HEK293 (cell line): ENCODE measurements at regions not wholly inside any gene's neighbourhood (a gene's known extent, or its start where the extent isn't known, plus 50 kb on each side); places are given as distances from the start of the nearest gene placed in this dataset.

Experiments
- GLI4 ChIP-seq: fragments of 450-650 bp; formaldehyde crosslinking; IDR thresholded peaks from 2 replicates; pipeline ENCODE4 v1.5.1; 2016; ENCODE audit warnings: missing biosample characterization, missing genetic modification characterization
- IKZF3 ChIP-seq: fragments of 450-650 bp; IDR thresholded peaks from 2 replicates; pipeline ENCODE4 v1.5.0; 2018; ENCODE audit warnings: missing biosample characterization, mild to moderate bottlenecking, missing genetic modification characterization, moderate library complexity
- KLF7 ChIP-seq: fragments of 450-650 bp; formaldehyde crosslinking; IDR thresholded peaks from 2 replicates; pipeline ENCODE4 v1.5.1; 2016; ENCODE audit warnings: missing biosample characterization, missing genetic modification characterization, borderline replicate concordance
- MZF1 ChIP-seq: fragments of 450-650 bp; formaldehyde crosslinking; IDR thresholded peaks from 2 replicates; pipeline ENCODE4 v1.5.1; 2017; ENCODE audit warnings: missing biosample characterization, missing genetic modification characterization, borderline replicate concordance
- PRDM4 ChIP-seq: fragments of 450-650 bp; formaldehyde crosslinking; IDR thresholded peaks from 2 replicates; pipeline ENCODE4 v1.5.1; 2017; ENCODE audit warnings: missing biosample characterization, missing genetic modification characterization
- SP2 ChIP-seq: fragments of 450-650 bp; formaldehyde crosslinking; IDR thresholded peaks from 2 replicates; pipeline ENCODE4 v1.5.1; 2016; ENCODE audit warnings: missing biosample characterization, missing genetic modification characterization
- TSHZ1 ChIP-seq: fragments of 450-650 bp; formaldehyde crosslinking; IDR thresholded peaks from 2 replicates; pipeline ENCODE4 v1.5.1; 2016; ENCODE audit warnings: missing biosample characterization, missing genetic modification characterization, borderline replicate concordance
- WT1 ChIP-seq: fragments of 450-650 bp; formaldehyde crosslinking; IDR thresholded peaks from 2 replicates; pipeline ENCODE4 v1.5.1; 2016; ENCODE audit warnings: missing biosample characterization, missing genetic modification characterization
- ZBTB26 ChIP-seq: fragments of 450-650 bp; formaldehyde crosslinking; optimal IDR thresholded peaks from 2 replicates; pipeline ENCODE3; 2016; ENCODE audit warnings: missing biosample characterization, mild to moderate bottlenecking, missing genetic modification characterization
- ZBTB48 ChIP-seq: fragments of 450-650 bp; formaldehyde crosslinking; IDR thresholded peaks from 2 replicates; pipeline ENCODE4 v1.5.1; 2016; ENCODE audit warnings: missing biosample characterization, missing genetic modification characterization
- ZNF10 ChIP-seq: fragments of 450-650 bp; formaldehyde crosslinking; IDR thresholded peaks from 2 replicates; pipeline ENCODE4 v1.5.1; 2017; ENCODE audit warnings: missing biosample characterization, missing genetic modification characterization
- ZNF544 ChIP-seq: fragments of 450-650 bp; formaldehyde crosslinking; IDR thresholded peaks from 2 replicates; pipeline ENCODE4 v1.5.0; 2017; ENCODE audit warnings: missing biosample characterization, missing genetic modification characterization
- ZNF549 ChIP-seq: fragments of 450-650 bp; IDR thresholded peaks from 2 replicates; pipeline ENCODE4 v1.5.1; 2018; ENCODE audit warnings: missing biosample characterization, missing genetic modification characterization, mild to moderate bottlenecking, inconsistent platforms, moderate library complexity
- ZNF654 ChIP-seq: fragments of 450-650 bp; formaldehyde crosslinking; IDR thresholded peaks from 2 replicates; pipeline ENCODE4 v1.5.1; 2016; ENCODE audit warnings: low read depth, missing biosample characterization, missing genetic modification characterization
- ZNF776 ChIP-seq: fragments of 450-650 bp; formaldehyde crosslinking; IDR thresholded peaks from 2 replicates; pipeline ENCODE4 v1.5.0; 2017; ENCODE audit warnings: missing biosample characterization, missing genetic modification characterization, borderline replicate concordance
- ZNF777 ChIP-seq: fragments of 450-650 bp; formaldehyde crosslinking; IDR thresholded peaks from 2 replicates; pipeline ENCODE4 v1.5.1; 2017; ENCODE audit warnings: missing biosample characterization, missing genetic modification characterization, borderline replicate concordance
- ZNF830 ChIP-seq: fragments of 450-650 bp; IDR thresholded peaks from 2 replicates; pipeline ENCODE4 v1.5.0; 2018; ENCODE audit warnings: missing biosample characterization, missing genetic modification characterization, low read depth, mild to moderate bottlenecking, moderate library complexity
- ZSCAN16 ChIP-seq: fragments of 450-650 bp; formaldehyde crosslinking; IDR thresholded peaks from 2 replicates; pipeline ENCODE4 v1.5.1; 2016; ENCODE audit warnings: missing biosample characterization, missing genetic modification characterization
- ZSCAN30 ChIP-seq: fragments of 450-650 bp; IDR thresholded peaks from 2 replicates; pipeline ENCODE4 v1.5.1; 2018; ENCODE audit warnings: missing biosample characterization, mild to moderate bottlenecking, missing genetic modification characterization, moderate library complexity
- ZXDB ChIP-seq: fragments of 450-650 bp; formaldehyde crosslinking; IDR thresholded peaks from 2 replicates; pipeline ENCODE4 v1.5.1; 2016; ENCODE audit warnings: missing biosample characterization, missing genetic modification characterization
- TF ChIP-seq, protein P1 (sequence below): fragments of 450-650 bp; formaldehyde crosslinking; IDR thresholded peaks from 2 replicates; pipeline ENCODE4 v1.5.1; 2016; ENCODE audit warnings: missing biosample characterization, missing genetic modification characterization, low read depth

DNA sequence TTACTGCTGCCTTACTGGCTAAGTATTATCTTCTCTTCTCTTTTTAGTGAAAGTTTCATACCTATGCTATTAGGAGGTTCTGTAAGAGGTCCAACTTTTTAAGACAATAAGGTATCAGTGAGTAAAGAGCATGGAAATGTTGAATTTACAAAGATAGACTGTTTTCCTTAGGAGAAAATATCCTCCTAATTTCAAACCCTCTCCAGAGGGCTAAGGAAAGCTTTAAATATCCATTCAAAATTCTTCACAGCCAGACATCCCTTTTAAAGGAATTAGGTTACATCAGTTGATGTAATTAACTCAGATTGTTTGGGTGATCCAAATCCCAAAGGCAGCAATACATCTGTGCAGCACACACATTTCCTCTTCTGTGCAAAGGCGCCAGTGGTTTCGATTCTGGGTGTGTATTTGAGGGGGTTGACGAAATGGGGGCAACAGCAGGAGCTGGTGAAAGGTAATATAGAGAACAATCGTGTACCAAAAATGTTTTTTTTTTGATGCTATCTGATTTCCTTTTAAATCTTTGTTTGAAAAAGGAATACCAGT is 273.8 kb upstream of the RPS23 start (continued):
- no peak for TF ChIP-seq TSHZ1 (tag by site-specific recombination)
- TF ChIP-seq ZSCAN16 (tag by site-specific recombination): no peak
- TF ChIP-seq ZNF776: no peak
- peak; percentile 88 for TF ChIP-seq ZNF10 (tag by site-specific recombination)
- TF ChIP-seq ZBTB48: no peak
- TF ChIP-seq, protein P1, sequence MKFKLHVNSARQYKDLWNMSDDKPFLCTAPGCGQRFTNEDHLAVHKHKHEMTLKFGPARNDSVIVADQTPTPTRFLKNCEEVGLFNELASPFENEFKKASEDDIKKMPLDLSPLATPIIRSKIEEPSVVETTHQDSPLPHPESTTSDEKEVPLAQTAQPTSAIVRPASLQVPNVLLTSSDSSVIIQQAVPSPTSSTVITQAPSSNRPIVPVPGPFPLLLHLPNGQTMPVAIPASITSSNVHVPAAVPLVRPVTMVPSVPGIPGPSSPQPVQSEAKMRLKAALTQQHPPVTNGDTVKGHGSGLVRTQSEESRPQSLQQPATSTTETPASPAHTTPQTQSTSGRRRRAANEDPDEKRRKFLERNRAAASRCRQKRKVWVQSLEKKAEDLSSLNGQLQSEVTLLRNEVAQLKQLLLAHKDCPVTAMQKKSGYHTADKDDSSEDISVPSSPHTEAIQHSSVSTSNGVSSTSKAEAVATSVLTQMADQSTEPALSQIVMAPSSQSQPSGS (tag by site-specific recombination): no peak
- no peak for TF ChIP-seq KLF7 (tag by site-specific recombination)
- no peak for TF ChIP-seq ZSCAN30 (tag by site-specific recombination)
- TF ChIP-seq ZXDB (tag by site-specific recombination): no peak
- no peak for TF ChIP-seq ZNF549
- no peak for TF ChIP-seq SP2
- 0 out of 2 replicates have a peak, but pooled peaks have one; percentile 42 for TF ChIP-seq PRDM4 (tag by site-specific recombination)
- TF ChIP-seq ZNF654 (tag by site-specific recombination): no peak
- no peak for TF ChIP-seq ZNF777
- no peak for TF ChIP-seq GLI4 (tag by site-specific recombination)
- TF ChIP-seq ZNF544: no peak
- TF ChIP-seq WT1: peak; percentile 65
- peak; percentile 31; the same call in 1 of the 2 replicates for TF ChIP-seq MZF1 (tag by site-specific recombination)
- no peak for TF ChIP-seq ZNF830
- 0 out of 2 replicates have a peak, but pooled peaks have one; percentile 41 for TF ChIP-seq IKZF3
- no peak for TF ChIP-seq ZBTB26 (tag by site-specific recombination)
